ENCODE measurements at regions not wholly inside any gene's neighbourhood (a gene's known extent, or its start where the extent isn't known, plus 50 kb on each side); places are given as distances from the start of the nearest gene placed in this dataset.

- H3K27me3 ChIP-seq (replicated peaks in 1 of 7), result no peaks in the 10 kb centered on the region
- H3K36me3 ChIP-seq, result no peaks in the 10 kb centered on the region
- H3K4me1 ChIP-seq, result no peaks in the 10 kb centered on the region
- TF ChIP-seq CTCF (IDR thresholded peaks at IDR 0.05 in 8 of 11, conservative IDR thresholded peaks at IDR 0.05 in 3 of 11) (no peak), POLR2A (IDR thresholded peaks at IDR 0.05) (no peak)
- H3K9me3 ChIP-seq, result no peaks in the 10 kb centered on the region
- intact Hi-C loops (cut with DNase I; ENCODE audit: low total_unique reads), result no loop called here
- no peak for DNase-seq
- WGBS, 5 donors, result 74 to 90% (median 84%) methylated on average over 4 of the region's 4 CpGs
- H3K27ac ChIP-seq, result no peak overlapping the region
- no peak overlapping the region for H3K4me3 ChIP-seq
Observed at GRCh38 chr4:135240796-135241195, 1039.2 kb upstream of the PABPC4L start.

- no peaks in the 10 kb centered on the region for H3K9me3 ChIP-seq
- 63 to 73% (median 65%) methylated on average over 4 of the region's 4 CpGs for WGBS, 5 donors
- no peaks in the 10 kb centered on the region for H3K36me3 ChIP-seq
- TF ChIP-seq CTCF (IDR thresholded peaks at IDR 0.05 in 8 of 11, conservative IDR thresholded peaks at IDR 0.05 in 3 of 11), result no peak
- no peak for TF ChIP-seq POLR2A (IDR thresholded peaks at IDR 0.05)
- no peak for TF ChIP-seq POLR2AphosphoS5 (IDR thresholded peaks at IDR 0.05)
- intact Hi-C loops (cut with DNase I; ENCODE audit: low total_unique reads), result no loop called here
- no peak overlapping the region for H3K27ac ChIP-seq
- no peak for DNase-seq
- no peak overlapping the region for H3K4me3 ChIP-seq
- H3K4me1 ChIP-seq, result no peaks in the 10 kb centered on the region
- H3K27me3 ChIP-seq (replicated peaks in 1 of 7), result no peaks in the 10 kb centered on the region
Observed at GRCh38 chr4:135239964-135240363, 1038.4 kb upstream of the PABPC4L start.

- TF ChIP-seq POLR2AphosphoS5 (IDR thresholded peaks at IDR 0.05) (no peak), CTCF (IDR thresholded peaks at IDR 0.05 in 8 of 11, conservative IDR thresholded peaks at IDR 0.05 in 3 of 11) (no peak), POLR2A (IDR thresholded peaks at IDR 0.05) (no peak)
- no peak for DNase-seq
- H3K36me3 ChIP-seq, result no peaks in the 10 kb centered on the region
- H3K4me3 ChIP-seq, result no peak overlapping the region
- no peaks in the 10 kb centered on the region for H3K4me1 ChIP-seq
- whole genome bisulfite sequencing, 5 donors, result 61 to 79% (median 77%) methylated on average over 3 of the region's 3 CpGs
- H3K27me3 ChIP-seq (replicated peaks in 1 of 7), result no peaks in the 10 kb centered on the region
- H3K9me3 ChIP-seq, result no peaks in the 10 kb centered on the region
- no peak overlapping the region for H3K27ac ChIP-seq
- intact Hi-C loops (cut with DNase I; ENCODE audit: low total_unique reads), result no loop called here
Observed at GRCh38 chr4:135238940-135239339, 1037.4 kb upstream of the PABPC4L start.

GRCh38 chr4:135236048-135236447, 1034.5 kb upstream of the PABPC4L start:
- H3K9me3 ChIP-seq, result no peaks in the 10 kb centered on the region
- H3K27ac ChIP-seq, result no peak overlapping the region
- no peaks in the 10 kb centered on the region for H3K36me3 ChIP-seq
- DNase-seq, result no peak
- TF ChIP-seq CTCF (IDR thresholded peaks at IDR 0.05 in 8 of 11, conservative IDR thresholded peaks at IDR 0.05 in 3 of 11) (no peak), POLR2A (IDR thresholded peaks at IDR 0.05) (no peak), POLR2AphosphoS5 (IDR thresholded peaks at IDR 0.05) (no peak)
- H3K27me3 ChIP-seq (replicated peaks in 1 of 7), result no peaks in the 10 kb centered on the region
- H3K4me3 ChIP-seq, result no peak overlapping the region
- WGBS, 5 donors, result 47 to 83% (median 72%) methylated on average over 1 of the region's 1 CpG
- H3K4me1 ChIP-seq, result no peaks in the 10 kb centered on the region
- intact Hi-C loops (cut with DNase I; ENCODE audit: low total_unique reads), result no loop called here
